ENCODE measurements at regions not wholly inside any gene's neighbourhood (a gene's known extent, or its start where the extent isn't known, plus 50 kb on each side); places are given as distances from the start of the nearest gene placed in this dataset.

DNA sequence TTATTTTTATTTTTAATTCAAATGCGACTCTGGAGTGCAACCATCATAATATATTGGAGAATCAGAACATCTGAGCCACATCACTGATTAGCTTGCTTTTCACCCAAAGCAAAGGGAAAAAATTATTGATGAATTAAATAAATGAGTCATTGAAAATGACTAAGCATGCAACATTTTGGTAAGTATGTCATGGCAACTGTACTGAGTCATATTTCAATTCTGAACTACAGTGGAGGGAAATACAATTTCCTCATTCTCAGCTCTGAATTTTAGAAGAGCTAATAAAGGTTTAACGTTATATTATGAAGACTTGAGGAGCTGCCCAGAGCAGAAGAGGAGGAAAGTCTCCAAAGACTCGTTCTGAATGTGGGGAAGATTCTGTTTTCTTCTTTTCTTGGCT lies 89.6 kb upstream of the CCDC68 start:
- Histone ChIP-seq H3K4me2 (no peak overlapping the region), H3K4me1 (ENCODE audit: insufficient read depth) (no peaks in the 10 kb centered on the region)

GRCh38 chr18:55047546-55047945 lies 88.3 kb upstream of the CCDC68 start:
- TF ChIP-seq EZH2 (IDR thresholded peaks at IDR 0.05; ENCODE audit: borderline replicate concordance) (no peak), CTCF (IDR thresholded peaks at IDR 0.05; ENCODE audit: poor library complexity) (no peak), EZH2phosphoT487 (IDR thresholded peaks at IDR 0.05; ENCODE audit: low read depth, severe bottlenecking, unreplicated experiment) (no peak)
- no peak overlapping the region for H2AFZ ChIP-seq
- no peaks in the 10 kb centered on the region for H3K9me3 ChIP-seq (ENCODE audit: low read depth)
- 94% methylated on average over 2 of the region's 2 CpGs for WGBS (ENCODE audit: low lambda C conversion rate, missing lambda C conversion rate)
- H3K4me1 ChIP-seq (ENCODE audit: insufficient read depth) = no peaks in the 10 kb centered on the region
- no peaks in the 10 kb centered on the region for H3K9me2 ChIP-seq (replicated peaks; ENCODE audit: insufficient read depth)
- no peaks in the 10 kb centered on the region for H3K36me3 ChIP-seq (replicated peaks; ENCODE audit: insufficient read depth, low read depth)
- no peak overlapping the region for H3K27ac ChIP-seq
- no peaks in the 10 kb centered on the region for H4K20me1 ChIP-seq (ENCODE audit: insufficient read depth, poor library complexity, severe bottlenecking)
- H3K4me2 ChIP-seq = no peak overlapping the region
- no peaks in the 10 kb centered on the region for H3K79me2 ChIP-seq
- no peaks in the 10 kb centered on the region for H3K27me3 ChIP-seq
- H3K4me3 ChIP-seq = no peak overlapping the region
- peak; percentile 12 for DNase-seq (ENCODE audit: low spot score)

More for the DNA sequence above, 89.6 kb upstream of the CCDC68 start:
- WGBS (ENCODE audit: low lambda C conversion rate, missing lambda C conversion rate) = 91% methylated on average over 3 of the region's 3 CpGs
- H3K79me2 ChIP-seq = no peaks in the 10 kb centered on the region
- H3K27ac ChIP-seq = no peak overlapping the region
- no peak overlapping the region for H3K4me3 ChIP-seq
- no peaks in the 10 kb centered on the region for H3K36me3 ChIP-seq (replicated peaks; ENCODE audit: insufficient read depth, low read depth)
- DNase-seq (ENCODE audit: low spot score) = no peak
- H4K20me1 ChIP-seq (ENCODE audit: insufficient read depth, poor library complexity, severe bottlenecking) = no peaks in the 10 kb centered on the region
- H3K9me2 ChIP-seq (replicated peaks; ENCODE audit: insufficient read depth) = no peaks in the 10 kb centered on the region
- H3K9me3 ChIP-seq (ENCODE audit: low read depth) = no peaks in the 10 kb centered on the region
- no peaks in the 10 kb centered on the region for H3K27me3 ChIP-seq
- H2AFZ ChIP-seq = no peak overlapping the region
- TF ChIP-seq CTCF (IDR thresholded peaks at IDR 0.05; ENCODE audit: poor library complexity) (no peak), EZH2 (IDR thresholded peaks at IDR 0.05; ENCODE audit: borderline replicate concordance) (no peak), EZH2phosphoT487 (IDR thresholded peaks at IDR 0.05; ENCODE audit: low read depth, severe bottlenecking, unreplicated experiment) (no peak)

GRCh38 chr18:55041366-55041765 lies 82.1 kb upstream of the CCDC68 start:
- no peaks in the 10 kb centered on the region for H3K9me3 ChIP-seq (ENCODE audit: low read depth)
- H3K27me3 ChIP-seq = no peaks in the 10 kb centered on the region
- H3K4me3 ChIP-seq = no peak overlapping the region
- no peak for DNase-seq (ENCODE audit: low spot score)
- no peaks in the 10 kb centered on the region for H4K20me1 ChIP-seq (ENCODE audit: insufficient read depth, poor library complexity, severe bottlenecking)
- 83% methylated on average over 1 of the region's 1 CpG for WGBS (ENCODE audit: low lambda C conversion rate, missing lambda C conversion rate)
- H3K79me2 ChIP-seq = no peaks in the 10 kb centered on the region
- H3K9me2 ChIP-seq (replicated peaks; ENCODE audit: insufficient read depth) = no peaks in the 10 kb centered on the region
- H3K36me3 ChIP-seq (replicated peaks; ENCODE audit: insufficient read depth, low read depth) = no peaks in the 10 kb centered on the region
- H3K4me2 ChIP-seq = no peak overlapping the region
- H2AFZ ChIP-seq = no peak overlapping the region
- TF ChIP-seq CTCF (IDR thresholded peaks at IDR 0.05; ENCODE audit: poor library complexity) (no peak), EZH2phosphoT487 (IDR thresholded peaks at IDR 0.05; ENCODE audit: low read depth, severe bottlenecking, unreplicated experiment) (no peak), EZH2 (IDR thresholded peaks at IDR 0.05; ENCODE audit: borderline replicate concordance) (no peak)
- H3K27ac ChIP-seq = no peak overlapping the region
- no peaks in the 10 kb centered on the region for H3K4me1 ChIP-seq (ENCODE audit: insufficient read depth)

DNA sequence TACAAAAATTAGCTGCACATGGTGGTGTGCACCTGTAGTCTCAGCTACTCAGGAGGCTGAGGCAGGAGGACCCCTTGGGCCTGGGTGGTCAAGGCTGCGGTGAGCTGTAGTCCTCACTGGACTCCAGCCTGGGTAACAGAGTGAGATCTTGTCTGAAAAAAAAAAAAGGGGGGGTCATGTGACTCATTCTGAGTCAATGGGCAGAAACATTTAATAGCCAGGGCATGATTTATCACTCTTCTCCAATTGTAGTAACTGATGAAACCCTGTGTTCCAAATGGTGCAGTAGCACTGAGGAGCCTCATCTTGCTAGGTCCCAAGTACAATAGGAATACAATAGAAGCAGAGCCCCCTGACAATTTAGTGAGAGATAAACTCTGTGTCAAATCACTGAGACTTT lies 78.9 kb upstream of the CCDC68 start:
- Histone ChIP-seq H3K36me3 (replicated peaks; ENCODE audit: insufficient read depth, low read depth) (no peaks in the 10 kb centered on the region), H4K20me1 (ENCODE audit: insufficient read depth, poor library complexity, severe bottlenecking) (no peaks in the 10 kb centered on the region), H3K27me3 (no peaks in the 10 kb centered on the region), H3K9me3 (ENCODE audit: low read depth) (no peaks in the 10 kb centered on the region), H3K4me2 (no peak overlapping the region), H3K4me3 (no peak overlapping the region), H3K9me2 (replicated peaks; ENCODE audit: insufficient read depth) (no peaks in the 10 kb centered on the region), H3K4me1 (ENCODE audit: insufficient read depth) (no peaks in the 10 kb centered on the region), H2AFZ (no peak overlapping the region), H3K27ac (no peak overlapping the region), H3K79me2 (no peaks in the 10 kb centered on the region)
- TF ChIP-seq EZH2 (IDR thresholded peaks at IDR 0.05; ENCODE audit: borderline replicate concordance) (no peak), EZH2phosphoT487 (IDR thresholded peaks at IDR 0.05; ENCODE audit: low read depth, severe bottlenecking, unreplicated experiment) (no peak), CTCF (IDR thresholded peaks at IDR 0.05; ENCODE audit: poor library complexity) (no peak)
- 100% methylated on average over 1 of the region's 1 CpG for WGBS (ENCODE audit: low lambda C conversion rate, missing lambda C conversion rate)
- no peak for DNase-seq (ENCODE audit: low spot score)
